GM21825 (cell line): ENCODE measurements at regions not wholly inside any gene's neighbourhood (a gene's known extent, or its start where the extent isn't known, plus 50 kb on each side); places are given as distances from the start of the nearest gene placed in this dataset.
"Not testable (repeated sequence)": the region's sequence is repeated elsewhere in the genome, so short reads cannot be mapped to it uniquely, and the experiment has no call there.

Experiments
- ATAC-seq: cut with Tn5 transposase; IDR thresholded peaks from one replicate; pipeline ENCODE4 v1.9.1; 2021; ENCODE audit warnings: mild to moderate bottlenecking, moderate library complexity; ENCODE audit not compliant: unreplicated experiment

DNA sequence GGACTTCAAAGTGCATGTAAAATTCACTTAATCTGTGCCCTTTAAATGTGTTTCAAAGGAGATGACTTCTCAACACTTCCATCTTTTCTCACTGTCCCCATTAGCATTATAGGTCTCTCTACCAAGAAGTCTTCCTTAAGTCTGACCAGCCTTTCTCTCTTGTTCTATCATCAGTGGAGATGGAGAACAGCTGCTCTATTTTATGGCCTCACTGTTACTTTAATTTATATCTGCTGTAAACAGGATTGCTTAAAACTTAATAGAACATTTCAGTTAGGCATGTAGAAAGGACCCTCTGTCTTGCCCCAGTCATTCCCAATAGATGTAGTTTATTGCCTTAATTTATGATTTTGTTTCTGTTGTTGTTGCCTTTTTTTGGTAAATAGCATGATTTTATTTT lies 86.0 kb upstream of the CDC42EP3 start:
- not testable (repeated sequence) for ATAC-seq

DNA sequence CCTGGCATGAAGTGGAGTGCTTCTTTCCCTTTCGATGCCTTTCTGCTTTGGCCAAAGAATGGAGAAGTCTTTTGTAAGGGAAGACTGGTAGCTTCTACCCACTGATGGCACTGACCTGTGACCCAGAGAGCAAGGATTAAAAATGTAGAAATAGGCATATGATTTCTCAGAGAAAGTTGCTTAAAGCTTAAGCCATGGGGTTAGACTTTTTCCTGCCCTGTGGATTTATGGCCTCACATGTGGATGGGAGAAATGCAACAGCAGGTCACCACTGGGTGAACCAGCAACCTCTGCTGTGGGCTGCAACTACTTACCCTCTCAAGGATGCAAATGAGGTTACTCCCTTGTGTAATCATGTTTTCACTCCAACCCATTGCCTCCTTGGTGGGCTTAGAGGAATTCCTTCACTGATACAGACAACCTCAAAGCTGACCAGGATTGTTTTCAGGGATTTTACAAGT lies 86.7 kb upstream of the CDC42EP3 start:
- not testable (repeated sequence) for ATAC-seq

DNA sequence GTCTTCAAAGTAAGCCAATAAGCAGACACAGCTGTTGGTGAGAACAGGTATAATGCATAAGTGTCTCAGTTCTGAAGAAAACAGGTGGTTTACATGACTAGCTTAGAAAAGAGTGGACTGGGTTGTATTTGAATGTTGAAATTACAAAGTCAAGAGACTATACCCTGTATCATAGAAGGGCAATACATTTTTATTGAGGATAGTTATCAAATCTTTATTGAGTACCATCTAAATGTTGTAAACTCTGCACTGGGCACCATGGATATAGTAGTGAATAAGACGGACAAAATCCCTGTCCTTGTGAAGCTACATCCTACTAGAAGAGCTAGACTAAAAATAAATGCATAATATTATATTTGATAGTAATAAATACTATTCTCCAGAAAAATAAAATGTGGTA lies 88.5 kb upstream of the CDC42EP3 start:
- not testable (repeated sequence) for ATAC-seq

DNA sequence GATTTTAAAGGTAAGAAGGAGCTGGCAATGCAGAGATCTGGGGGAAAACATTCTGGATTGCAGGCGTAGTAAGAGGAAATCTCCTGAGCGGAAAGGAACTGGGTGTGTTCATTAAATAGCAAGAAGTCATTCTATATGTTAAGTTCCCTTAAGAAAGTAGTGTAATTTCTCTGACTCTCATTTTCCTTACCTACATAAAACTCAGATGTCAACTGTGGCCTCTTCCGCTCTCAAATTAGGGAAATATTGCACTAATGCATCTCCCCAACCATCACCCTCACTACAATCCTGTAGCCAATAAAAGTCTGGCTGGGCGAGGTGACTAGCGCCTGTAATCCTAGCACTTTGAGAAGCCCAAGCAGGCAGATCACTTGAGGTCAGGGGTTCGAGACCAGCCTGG lies 89.0 kb upstream of the CDC42EP3 start:
- no peak for ATAC-seq

DNA sequence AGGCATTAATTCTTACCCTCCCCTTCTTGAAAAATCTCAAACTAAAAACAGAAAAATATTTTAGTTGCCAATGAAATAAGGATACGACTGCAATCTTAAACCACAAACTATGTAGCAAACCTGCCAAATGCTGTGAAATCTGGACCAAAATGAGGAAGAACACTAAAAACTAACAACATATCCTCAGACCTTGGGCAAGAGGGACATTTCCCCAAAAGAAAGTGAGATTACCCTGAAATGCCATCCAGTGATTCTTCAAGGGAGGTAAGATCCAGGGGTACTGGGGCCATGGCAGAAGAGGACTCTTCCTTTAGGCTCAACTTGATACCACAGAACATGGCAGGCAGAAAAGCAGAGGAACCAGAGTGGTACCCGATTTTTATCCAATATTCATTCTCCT lies 90.8 kb upstream of the CDC42EP3 start:
- not testable (repeated sequence) for ATAC-seq

DNA sequence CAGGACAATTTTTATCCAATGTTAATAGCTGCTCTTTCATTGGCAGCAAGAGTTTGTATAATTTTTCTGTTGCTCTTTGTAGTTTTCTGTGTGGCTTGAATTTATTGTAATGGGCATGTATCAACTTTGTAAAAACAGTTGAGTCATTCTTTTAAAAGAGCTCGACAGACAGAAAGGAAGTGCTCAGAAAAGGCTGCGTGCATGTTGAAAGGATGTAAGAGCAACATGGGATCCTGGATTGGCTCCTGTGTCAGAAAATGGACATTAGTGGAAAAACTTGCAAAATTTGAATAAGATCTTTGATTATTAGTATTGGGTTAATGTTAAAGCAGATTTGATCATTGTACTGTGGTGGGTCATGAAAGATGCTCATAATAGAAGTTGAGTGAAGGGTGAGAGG lies 93.3 kb upstream of the CDC42EP3 start:
- no peak for ATAC-seq

DNA sequence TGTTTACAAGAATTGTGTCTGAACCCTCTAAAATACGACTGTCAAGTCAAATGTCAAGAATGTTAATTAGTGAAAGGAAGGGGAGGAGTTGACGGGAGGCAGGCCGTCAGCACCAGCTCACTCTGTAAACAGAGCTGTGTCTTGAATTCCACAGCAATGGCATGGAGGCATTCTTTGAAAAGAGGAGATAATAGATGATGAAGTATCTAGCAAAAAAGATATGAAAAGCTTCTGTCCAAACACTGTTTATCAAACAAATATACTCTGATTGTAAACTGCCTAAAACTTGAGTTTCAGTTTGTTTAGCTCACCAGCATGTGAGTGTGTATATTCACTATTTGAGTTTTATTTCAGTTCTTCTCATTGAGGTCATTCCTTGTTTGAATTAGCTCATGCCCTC lies 94.7 kb upstream of the CDC42EP3 start:
- no peak for ATAC-seq

DNA sequence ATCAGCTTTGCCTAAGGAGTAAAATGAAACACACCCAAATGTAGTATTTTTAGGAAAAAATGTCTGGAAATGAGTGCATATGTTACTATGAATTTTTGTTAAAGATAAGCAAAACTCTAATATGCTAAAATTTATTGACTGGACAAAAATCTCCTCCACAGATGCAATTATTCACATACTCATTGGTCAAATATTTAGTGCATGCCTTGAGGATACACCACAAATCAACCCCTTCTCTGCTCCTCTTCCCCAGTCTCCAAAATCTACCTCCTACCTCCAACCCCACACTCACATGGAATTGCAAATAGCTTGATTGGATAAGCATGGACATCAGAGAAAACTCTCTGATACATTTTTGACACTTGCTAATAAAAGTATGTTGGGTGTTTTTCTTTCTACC lies 95.6 kb upstream of the CDC42EP3 start:
- no peak for ATAC-seq

DNA sequence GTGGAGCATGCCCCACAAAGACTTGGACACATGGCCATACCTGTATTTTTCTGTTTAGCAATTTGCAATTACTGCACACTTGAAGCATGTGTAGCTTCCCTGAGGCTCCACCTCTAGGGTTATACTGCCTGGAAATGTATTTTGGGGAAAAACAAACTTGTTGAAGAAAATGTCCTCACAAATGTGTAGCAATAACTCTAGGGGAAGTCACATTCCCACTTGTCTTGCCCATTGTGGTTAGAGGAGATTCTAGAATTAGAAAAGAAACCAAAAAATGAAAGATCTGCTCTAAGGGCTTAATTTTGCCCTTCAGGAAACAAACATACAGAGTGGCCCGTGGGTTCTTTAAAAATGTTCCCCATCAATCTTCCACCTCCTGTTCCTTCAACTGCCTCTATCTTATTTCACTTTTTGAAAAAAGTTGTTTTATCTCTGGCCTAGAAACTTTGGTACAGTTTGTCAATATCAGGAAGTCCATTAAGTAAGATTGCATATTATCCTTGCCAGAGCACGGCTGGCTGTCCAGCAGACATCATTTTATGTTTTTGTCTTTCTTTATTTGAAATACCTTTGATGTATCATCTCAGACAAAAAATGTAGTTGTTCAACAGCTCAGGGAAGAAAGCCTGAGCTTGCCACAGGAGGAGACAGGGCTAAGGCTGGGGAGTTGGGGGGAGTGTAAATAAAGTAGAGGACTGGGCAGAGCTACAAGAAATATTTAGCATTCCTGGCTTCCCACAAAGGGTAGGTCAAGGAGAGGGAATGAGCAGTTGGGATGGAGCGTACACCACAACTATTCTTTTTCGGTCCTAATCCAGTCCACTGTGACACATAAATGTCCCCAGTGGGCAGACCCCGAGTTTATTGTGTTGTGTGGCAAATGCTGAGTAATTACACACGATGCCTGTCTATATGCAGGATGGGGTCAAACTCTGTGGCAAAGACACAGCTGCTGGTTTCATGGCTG lies 96.8 kb upstream of the CDC42EP3 start:
- no peak for ATAC-seq

DNA sequence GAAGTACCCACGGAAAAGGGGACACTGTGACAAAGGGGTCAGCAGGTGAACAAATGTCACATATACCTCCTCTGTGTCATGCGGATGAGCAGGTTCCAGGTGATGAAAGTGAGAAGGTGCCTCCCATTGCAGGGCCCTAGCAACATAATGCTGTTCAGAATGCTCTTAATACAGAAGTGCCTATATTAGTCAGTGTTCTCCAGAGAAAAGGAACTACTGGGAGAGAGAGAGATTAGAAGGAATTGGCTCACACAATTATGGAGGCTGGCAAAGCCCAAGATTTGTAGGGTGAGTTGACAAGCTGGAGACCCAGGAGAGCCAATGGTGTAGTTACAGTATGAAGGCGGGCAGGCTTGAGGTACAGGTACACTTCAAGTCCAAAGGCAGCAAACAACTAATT lies 98.1 kb upstream of the CDC42EP3 start:
- no peak for ATAC-seq

DNA sequence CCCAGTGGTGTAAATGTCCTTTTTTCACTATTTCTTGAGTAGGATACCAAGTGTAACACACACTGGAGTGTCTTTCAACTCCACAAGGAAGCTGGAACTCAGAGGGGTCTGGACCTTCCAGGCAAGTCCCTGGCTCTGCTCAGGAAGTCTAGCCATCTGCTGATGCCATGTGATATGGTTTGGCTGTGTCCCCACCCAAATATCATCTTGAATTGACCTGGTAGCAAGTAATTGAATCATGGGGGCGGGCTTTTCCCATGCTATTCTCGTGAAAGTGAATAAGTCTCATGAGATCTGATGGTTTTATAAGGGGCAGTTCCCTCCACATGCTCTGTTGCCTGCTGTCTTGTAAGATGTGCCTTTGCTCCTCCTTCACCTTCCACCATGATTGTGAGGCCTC lies 99.4 kb upstream of the CDC42EP3 start:
- ATAC-seq, result no peak

DNA sequence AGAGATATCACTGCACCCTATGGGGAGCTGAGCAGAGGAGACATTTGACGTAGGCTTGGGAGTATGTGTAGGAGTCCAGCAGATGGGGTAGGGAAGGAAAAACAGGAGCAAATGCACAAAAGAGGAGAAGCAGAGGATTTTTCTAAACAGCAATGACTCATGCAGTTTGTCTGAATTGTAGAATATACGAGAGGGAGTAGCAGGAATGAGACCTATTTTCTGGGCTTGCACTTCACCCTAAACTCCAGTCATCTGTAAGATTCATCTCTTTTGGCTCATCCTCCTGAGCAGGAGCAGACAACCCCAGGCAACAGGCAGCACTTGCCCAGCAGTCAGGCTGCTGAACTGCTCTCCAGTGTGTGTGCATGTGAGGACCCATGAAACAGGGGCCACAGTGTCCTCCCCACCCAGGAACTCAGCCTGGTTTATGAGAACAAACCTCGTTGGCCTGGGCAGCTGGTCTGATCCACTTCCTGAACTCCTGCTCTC lies 100.2 kb upstream of the CDC42EP3 start:
- ATAC-seq, result no peak

DNA sequence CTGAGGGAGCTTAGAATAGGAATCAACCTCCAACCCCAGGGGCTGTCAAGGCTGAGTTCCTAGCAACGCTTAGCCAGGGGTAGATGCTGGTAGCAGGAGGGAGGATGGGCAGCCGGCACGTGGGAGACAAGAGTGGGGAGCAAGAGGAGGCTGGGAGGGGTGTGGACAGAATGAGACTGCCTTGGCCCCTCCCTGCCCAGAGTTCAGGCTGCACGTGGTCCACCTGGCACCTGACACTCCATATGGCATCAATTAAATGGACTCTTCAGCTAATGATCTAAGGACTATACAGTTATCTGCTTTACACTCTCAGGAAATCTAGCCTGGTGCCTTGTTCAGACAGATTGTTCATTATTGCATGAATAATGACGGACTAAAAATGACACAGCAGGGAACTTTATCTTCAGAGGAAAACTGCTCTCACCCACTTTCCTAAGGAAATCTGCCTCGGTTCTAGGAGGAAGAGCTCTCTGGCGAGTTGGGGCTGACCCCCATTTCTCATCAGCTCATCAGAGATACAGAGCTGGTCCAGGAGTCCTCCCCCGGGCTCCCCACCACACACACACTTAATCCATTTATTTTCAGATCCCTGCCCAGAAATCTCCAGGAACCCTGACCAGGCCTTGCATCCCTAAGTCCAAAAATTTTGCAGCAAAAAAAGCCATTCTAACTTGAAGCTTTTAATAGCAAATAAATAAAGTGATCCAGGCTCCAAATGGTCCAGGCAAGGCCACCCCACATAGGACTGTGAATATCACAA lies 102.1 kb upstream of the CDC42EP3 start:
- ATAC-seq, result no peak

DNA sequence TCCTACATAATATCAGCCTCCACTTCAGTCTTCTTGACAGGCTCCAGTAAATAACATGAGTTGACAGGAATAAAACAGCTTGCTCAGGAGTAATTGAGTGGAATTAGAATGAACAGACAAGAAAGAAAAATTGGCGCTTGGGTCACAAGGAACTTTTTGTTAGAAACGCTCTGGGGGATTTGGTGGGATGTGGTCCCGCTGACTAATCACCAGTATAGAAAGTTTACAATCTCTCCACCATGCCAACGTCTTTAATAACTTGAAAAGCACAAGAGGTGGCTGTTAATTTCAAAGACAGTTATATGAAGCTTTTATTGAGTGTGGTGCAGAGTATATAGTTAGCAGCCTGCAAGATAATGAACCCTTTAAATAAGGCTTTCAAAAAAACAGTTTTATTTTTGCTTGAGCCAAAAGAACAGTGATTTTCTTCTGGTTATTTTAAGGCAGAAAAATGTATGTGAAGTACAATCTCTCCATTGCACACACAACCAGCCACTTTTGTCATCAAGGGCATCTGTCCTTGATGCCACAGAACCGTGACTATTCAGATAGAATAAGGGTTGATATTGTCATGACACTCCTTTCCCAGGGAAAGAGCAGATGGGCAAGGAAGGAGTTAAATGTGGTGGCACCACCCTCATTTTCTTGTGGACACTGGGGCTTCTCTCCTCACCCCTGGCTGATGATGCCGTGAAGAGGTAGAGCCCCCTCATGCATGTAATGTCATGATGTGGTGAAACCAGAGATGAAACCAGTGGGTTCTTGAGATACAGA lies 102.9 kb upstream of the CDC42EP3 start:
- ATAC-seq, result not testable (repeated sequence)

DNA sequence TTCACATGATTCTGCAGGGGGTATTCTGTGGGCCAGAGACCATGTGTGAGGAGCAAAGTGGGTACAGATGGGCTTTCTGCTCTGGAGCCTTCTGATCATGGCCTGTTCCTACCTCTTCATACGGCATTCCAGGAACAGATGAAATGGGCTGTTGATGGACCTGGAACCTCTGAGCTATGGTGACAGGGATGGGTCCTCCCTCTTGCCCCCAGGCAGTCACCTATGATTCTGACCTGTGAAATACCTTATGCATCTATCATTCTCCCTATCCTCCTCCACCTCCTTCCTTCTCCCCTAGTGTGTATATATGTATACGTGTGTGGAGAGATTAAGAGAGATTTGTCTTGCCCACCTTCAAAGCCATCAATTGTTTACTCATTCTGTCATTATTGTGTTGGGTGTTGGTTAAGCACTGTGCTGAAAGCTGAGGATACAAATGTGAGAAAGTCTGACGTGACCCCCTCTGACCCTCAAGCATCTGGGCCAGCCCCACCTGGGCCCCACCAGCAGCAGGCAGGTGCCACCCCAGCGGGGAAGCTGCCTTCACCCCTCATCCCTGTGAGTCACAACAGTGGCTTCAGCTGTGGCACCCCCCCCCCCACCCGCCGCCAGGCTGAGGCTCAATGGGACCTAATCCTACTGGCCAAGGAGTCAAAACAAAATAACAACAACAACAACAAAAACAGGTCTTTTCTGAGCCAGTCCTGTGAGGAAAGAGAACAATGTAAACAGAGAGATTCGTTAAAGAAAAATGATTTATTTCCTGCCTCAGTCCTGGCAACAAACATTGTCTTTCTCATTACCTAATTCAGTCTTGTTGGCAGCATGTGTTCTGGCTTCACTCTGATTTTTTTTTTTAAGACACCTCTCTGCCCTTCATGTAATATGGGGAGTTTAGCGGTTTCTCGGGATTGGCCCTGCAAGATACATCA lies 103.8 kb upstream of the CDC42EP3 start:
- ATAC-seq, result no peak

DNA sequence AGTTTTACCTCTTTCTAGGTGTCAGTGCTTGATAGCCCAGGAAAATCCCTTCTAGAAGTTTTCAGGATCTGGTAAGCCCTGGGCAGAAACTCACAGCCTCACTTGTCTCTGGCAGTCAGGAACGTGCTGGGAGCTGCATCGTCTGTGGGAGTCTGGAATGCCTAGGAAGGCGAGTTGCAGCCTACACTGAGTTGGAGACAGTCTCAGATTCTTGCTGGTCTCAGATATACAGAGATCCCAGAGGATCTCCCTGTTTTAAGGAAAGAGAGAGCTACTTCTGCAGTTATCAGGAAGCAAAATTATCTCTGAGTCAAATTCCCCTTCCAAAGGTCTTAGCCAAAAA lies 104.4 kb upstream of the CDC42EP3 start:
- ATAC-seq, result no peak

DNA sequence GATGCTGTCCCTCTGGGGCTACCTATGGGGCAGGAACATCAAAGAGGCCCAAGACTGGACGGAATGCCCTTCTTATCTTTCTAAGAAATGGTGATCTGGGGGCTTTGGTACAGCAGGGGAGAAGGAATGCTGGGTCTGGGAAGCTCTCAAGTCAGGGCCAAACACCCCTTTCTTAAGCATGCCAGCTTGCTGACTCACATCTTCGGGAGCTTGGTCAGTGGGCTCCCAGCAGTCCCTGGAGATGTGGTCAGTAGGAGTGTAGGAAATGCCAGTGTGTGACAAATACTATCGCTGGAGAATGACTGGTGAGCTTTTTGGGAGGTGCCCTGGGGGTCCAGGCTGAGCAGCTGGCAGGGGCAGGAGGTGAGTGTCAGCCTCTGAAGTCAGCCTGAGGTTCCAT lies 105.0 kb upstream of the CDC42EP3 start:
- ATAC-seq, result no peak

DNA sequence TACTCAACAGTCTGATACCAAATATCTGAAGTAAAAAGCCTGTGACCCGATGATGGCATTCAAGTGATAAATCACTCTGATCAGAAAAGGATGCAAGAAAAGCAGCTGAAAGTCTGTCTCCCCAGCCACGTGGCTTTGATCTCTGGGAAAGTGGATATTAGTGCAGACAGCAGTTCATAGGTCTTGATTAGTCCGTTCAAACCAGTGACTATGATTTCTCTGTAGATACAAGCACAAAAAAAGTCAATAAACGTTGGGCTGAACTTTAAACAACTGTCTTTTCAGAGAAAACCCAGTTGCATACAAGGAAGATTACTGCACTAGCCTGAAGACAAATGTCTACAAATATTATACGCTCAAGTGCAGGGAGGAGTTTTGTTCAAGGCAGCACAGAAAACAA lies 107.7 kb upstream of the CDC42EP3 start:
- ATAC-seq, result no peak

DNA sequence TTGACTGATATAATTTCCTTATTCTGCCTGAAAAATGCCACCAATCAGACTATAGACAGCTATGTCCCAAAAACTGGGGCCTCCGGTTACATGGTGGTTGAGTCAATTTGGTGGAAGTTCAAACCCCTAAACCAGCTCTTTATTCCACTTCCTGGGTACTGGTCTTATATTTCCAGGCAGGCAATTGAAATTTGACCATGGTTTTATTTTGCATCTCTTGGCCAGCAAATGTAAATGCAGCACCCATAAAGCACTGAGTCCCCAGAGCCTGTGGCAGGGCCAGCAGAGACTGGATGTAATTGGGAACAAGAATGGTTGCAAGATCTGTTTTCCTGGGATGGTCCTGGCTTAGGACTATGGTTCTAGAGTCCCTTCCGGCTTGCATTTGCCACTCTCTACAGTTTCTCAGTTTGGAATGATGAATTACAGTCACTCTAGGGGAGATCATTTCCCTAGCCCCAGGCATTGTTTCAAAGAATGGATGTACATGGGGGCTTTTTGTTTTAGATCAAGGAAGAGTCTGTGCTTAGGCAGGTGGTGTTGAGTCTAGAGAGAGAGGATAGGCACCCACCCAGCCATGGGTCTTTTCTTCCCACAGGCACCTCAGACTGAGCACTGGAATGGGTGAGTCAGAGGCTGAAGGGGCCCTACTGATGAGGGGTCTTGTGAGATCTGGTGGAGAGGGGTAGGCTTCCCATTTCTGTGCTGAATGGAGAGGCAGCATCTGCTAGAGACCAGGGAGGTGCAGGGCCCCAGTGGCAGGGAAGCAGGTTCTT lies 108.4 kb upstream of the CDC42EP3 start:
- no peak for ATAC-seq

DNA sequence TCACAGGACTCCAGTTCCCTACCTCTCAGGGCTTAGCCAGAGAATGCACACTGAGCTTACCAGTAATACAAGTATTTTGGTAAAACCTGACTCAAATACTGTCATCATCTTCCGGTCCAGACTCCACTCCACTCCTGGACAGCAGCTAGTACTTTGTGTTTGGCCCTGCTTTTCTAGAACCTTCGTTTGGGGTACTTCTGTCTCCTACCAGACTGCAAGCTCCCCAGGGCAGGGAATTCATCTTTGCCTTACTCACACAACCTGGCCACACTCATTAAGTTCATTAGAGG lies 108.9 kb upstream of the CDC42EP3 start:
- ATAC-seq, result no peak
